Skeletal muscle satellite cell (primary cell): ENCODE measurements at regions not wholly inside any gene's neighbourhood (a gene's known extent, or its start where the extent isn't known, plus 50 kb on each side); places are given as distances from the start of the nearest gene placed in this dataset.

Source experiments
- H3K27me3 ChIP-seq: 2 replicates; pipeline ENCODE4 v1.7.0; 2013; ENCODE audit warnings: low read length; ENCODE audit not compliant: control insufficient read depth, insufficient read depth
- H3K36me3 ChIP-seq: 2 replicates; pipeline ENCODE4 v1.7.0; 2013; ENCODE audit warnings: mild to moderate bottlenecking, control low read depth, low read length; ENCODE audit not compliant: insufficient read depth
- H3K4me1 ChIP-seq: 2 replicates; pipeline ENCODE4 v1.7.0; 2013; ENCODE audit warnings: low read length; ENCODE audit not compliant: control insufficient read depth, insufficient read depth
- H3K4me2 ChIP-seq: 2 replicates; pipeline ENCODE4 v1.7.0; 2013; ENCODE audit warnings: mild to moderate bottlenecking, low read length
- H3K4me3 ChIP-seq: 2 replicates; pipeline ENCODE4 v1.7.0; 2013; ENCODE audit warnings: low read length
- H3K9ac ChIP-seq: 2 replicates; pipeline ENCODE4 v1.7.0; 2013; ENCODE audit warnings: mild to moderate bottlenecking, low read depth, low read length, moderate library complexity
- H3K9me3 ChIP-seq: replicated peaks from 2 replicates; pipeline ENCODE4 v1.7.0; 2013; ENCODE audit warnings: mild to moderate bottlenecking, control low read depth, low read length

DNA sequence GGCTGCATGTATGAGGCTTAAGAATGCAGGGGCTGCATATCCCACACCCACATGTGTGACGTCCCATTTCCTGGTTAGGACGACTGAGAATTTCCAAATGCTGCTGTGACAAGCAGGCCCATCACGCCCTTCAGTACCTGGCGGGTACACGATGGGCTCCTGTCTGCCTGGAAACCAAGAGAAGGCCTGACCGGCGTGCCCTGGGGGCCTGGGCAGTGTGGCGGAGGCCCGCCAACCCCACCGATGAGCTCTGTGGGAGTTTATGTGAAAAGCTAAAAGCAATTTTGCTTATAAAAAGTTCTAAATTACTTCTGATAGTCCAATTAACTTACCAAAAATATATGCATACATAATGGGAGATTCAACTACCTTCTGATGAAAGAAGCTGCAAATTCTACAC lies 837.3 kb downstream of the GALR1 start:
- no peaks in the 10 kb centered on the region for H3K4me1 ChIP-seq
- H3K4me3 ChIP-seq: no peak overlapping the region
- H3K4me2 ChIP-seq: no peak overlapping the region
- H3K36me3 ChIP-seq: no peaks in the 10 kb centered on the region
- peaks cover 14% of the 10 kb centered on the region for H3K9me3 ChIP-seq
- no peak overlapping the region for H3K9ac ChIP-seq
- H3K27me3 ChIP-seq: no peaks in the 10 kb centered on the region

GRCh38 chr18:78087338-78087737 lies 837.7 kb downstream of the GALR1 start:
- no peak overlapping the region for H3K4me2 ChIP-seq
- H3K9me3 ChIP-seq: peaks cover 11% of the 10 kb centered on the region
- no peaks in the 10 kb centered on the region for H3K36me3 ChIP-seq
- H3K4me3 ChIP-seq: no peak overlapping the region
- H3K9ac ChIP-seq: no peak overlapping the region
- H3K27me3 ChIP-seq: no peaks in the 10 kb centered on the region
- H3K4me1 ChIP-seq: no peaks in the 10 kb centered on the region

DNA sequence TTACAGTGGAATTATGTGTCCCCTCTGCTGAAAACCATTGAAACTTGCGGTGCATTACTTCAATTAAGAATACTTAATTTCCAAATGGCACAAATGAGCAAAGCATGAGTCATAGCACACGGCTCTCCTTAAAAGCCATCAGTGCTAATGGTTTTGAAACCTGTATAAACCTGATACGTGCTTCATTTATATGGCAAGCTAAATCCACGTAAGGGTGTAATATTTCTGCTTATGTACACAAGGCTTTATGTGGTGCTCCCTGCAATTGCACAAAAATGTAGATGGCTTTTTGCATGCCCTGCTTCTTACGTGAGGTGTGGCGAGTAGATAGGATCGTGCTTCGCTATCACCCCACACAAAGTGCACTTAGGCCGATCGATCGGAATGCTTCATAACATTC lies 840.9 kb downstream of the GALR1 start:
- H3K36me3 ChIP-seq: no peaks in the 10 kb centered on the region
- H3K4me3 ChIP-seq: no peak overlapping the region
- peaks cover 14% of the 10 kb centered on the region for H3K9me3 ChIP-seq
- no peaks in the 10 kb centered on the region for H3K27me3 ChIP-seq
- H3K4me2 ChIP-seq: no peak overlapping the region
- H3K4me1 ChIP-seq: no peaks in the 10 kb centered on the region
- no peak overlapping the region for H3K9ac ChIP-seq

DNA sequence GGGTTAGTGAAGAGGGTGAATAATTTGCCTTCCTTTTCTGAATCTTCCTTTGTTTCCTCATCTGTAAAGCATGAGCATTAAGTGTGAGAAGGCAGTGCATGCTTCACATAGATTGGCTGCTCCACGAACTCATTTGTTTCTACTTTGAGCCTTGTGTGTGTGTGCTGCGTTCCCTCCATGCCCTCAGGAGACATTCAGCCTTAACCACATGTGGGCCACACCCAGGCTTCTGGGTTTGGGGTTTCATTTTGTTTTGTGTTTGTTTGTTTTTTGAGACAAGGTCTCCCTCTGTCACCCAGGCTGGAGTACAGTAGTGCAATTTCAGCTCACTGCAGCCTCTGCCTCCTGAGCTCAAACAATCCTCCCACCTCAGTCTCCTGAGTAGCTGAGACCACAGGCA lies 843.3 kb downstream of the GALR1 start:
- H3K9ac ChIP-seq: no peak overlapping the region
- H3K36me3 ChIP-seq: no peaks in the 10 kb centered on the region
- H3K4me3 ChIP-seq: no peak overlapping the region
- H3K4me1 ChIP-seq: no peaks in the 10 kb centered on the region
- H3K27me3 ChIP-seq: no peaks in the 10 kb centered on the region
- H3K4me2 ChIP-seq: no peak overlapping the region
- peaks cover 14% of the 10 kb centered on the region for H3K9me3 ChIP-seq

DNA sequence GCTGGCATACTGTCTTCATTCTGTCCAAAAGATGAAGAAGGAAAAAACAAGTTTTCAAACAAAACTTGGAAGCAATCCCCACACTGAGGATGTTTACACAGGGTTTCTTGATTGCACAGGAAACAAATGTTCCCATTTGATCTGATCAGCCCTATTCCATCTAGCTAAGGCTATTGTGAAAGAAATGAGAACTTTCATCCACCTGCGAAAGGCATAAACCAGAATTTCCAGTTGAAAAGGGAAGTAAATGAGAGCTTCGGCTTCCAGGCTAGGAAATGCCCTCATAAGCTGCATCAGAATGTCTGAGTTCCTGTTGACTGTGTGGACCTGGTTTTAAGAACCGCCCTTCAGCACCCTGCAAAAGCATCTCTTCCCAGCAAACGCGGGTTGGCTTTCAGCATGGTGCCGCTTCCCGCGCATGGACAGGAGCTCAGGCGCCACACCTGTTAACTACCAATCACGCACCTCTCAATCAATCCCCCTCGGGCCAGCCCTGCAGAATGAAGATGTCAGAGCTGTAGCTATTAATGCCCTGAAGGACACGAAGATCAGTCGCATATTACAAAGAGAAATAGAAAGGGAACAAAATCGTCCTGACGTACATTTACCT lies 850.4 kb downstream of the GALR1 start:
- Histone ChIP-seq H3K27me3 (no peaks in the 10 kb centered on the region), H3K9me3 (peaks cover 8% of the 10 kb centered on the region), H3K9ac (no peak overlapping the region)

GRCh38 chr18:78101091-78101490 lies 851.4 kb downstream of the GALR1 start:
- H3K4me2 ChIP-seq: no peak overlapping the region
- no peak overlapping the region for H3K9ac ChIP-seq
- no peak overlapping the region for H3K4me3 ChIP-seq
- no peaks in the 10 kb centered on the region for H3K27me3 ChIP-seq
- H3K36me3 ChIP-seq: no peaks in the 10 kb centered on the region
- H3K4me1 ChIP-seq: no peaks in the 10 kb centered on the region
- H3K9me3 ChIP-seq: peaks cover 10% of the 10 kb centered on the region

More for the DNA sequence above, 850.4 kb downstream of the GALR1 start:
- no peak overlapping the region for H3K4me3 ChIP-seq
- H3K36me3 ChIP-seq: no peaks in the 10 kb centered on the region
- H3K4me2 ChIP-seq: no peak overlapping the region
- no peaks in the 10 kb centered on the region for H3K4me1 ChIP-seq

DNA sequence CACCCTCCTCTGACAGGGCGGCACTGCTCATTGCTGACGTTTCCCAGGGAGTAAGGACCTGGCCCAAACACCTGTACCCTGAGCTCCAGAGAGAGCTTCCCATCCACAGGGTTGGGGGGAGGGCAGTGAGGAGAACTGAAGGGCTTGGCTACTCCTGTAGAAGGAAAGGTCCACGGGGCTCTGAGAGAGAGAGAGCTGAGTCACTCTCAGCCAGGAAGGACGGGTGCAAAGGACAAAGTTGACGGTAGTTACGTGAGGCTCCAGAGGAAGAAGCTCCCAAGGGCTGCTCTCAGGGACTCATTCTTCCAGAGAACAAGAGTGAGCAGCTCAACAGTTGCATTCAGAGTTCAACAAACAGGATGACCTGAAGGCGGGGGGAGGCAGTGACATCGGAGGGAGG lies 852.5 kb downstream of the GALR1 start:
- Histone ChIP-seq H3K36me3 (no peaks in the 10 kb centered on the region), H3K27me3 (no peaks in the 10 kb centered on the region), H3K9ac (no peak overlapping the region), H3K4me2 (no peak overlapping the region), H3K4me1 (no peaks in the 10 kb centered on the region), H3K4me3 (no peak overlapping the region), H3K9me3 (peaks cover 13% of the 10 kb centered on the region)

DNA sequence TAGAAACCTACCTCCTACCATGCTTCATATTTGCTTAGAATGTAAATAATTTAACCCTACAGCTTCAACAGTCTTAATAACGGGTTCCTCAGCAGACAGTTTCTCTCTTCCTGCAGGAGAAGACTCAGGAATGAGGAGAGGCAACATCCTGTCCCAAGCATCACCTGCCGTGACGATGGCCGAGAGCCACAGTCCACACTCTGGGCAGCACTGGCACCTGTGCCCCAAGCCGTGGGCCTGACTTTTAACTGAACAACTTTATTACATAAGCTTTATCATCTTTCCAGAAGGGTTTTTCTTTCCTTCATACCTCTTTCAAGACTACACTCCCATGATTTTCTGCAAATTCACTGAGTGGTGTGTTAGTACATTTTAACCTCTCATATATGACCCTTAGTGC lies 856.0 kb downstream of the GALR1 start:
- peaks cover 20% of the 10 kb centered on the region for H3K9me3 ChIP-seq

GRCh38 chr18:78106946-78107345 lies 857.3 kb downstream of the GALR1 start:
- no peaks in the 10 kb centered on the region for H3K36me3 ChIP-seq
- H3K4me2 ChIP-seq: no peak overlapping the region
- no peaks in the 10 kb centered on the region for H3K4me1 ChIP-seq
- H3K27me3 ChIP-seq: no peaks in the 10 kb centered on the region
- H3K9me3 ChIP-seq: peaks cover 22% of the 10 kb centered on the region
- no peak overlapping the region for H3K9ac ChIP-seq
- H3K4me3 ChIP-seq: no peak overlapping the region

More for the DNA sequence above, 856.0 kb downstream of the GALR1 start:
- Histone ChIP-seq H3K4me3 (no peak overlapping the region), H3K27me3 (no peaks in the 10 kb centered on the region), H3K36me3 (no peaks in the 10 kb centered on the region), H3K4me2 (no peak overlapping the region), H3K9ac (no peak overlapping the region), H3K4me1 (no peaks in the 10 kb centered on the region)

DNA sequence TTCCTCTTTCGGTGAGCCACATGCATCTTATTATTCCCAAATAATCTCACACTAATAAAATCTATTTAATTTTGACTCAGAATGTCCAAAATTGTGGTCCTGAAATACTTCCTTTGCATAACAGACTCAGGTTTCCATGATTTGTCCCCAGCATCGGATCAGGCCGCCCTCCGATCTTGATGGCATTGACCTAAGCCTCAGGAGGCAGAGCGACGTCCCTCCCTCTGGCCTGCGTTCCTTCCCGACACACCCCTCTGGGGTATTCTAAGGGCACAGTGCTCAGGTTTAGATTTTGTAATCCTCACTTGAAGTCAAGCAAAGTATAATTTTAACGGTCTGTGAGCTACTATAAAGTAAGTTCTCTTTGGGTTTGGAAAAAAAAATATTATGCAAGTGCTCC lies 857.7 kb downstream of the GALR1 start:
- no peak overlapping the region for H3K4me3 ChIP-seq
- peaks cover 26% of the 10 kb centered on the region for H3K9me3 ChIP-seq
- no peak overlapping the region for H3K9ac ChIP-seq
- H3K27me3 ChIP-seq: no peaks in the 10 kb centered on the region
- no peaks in the 10 kb centered on the region for H3K36me3 ChIP-seq
- H3K4me2 ChIP-seq: no peak overlapping the region
- H3K4me1 ChIP-seq: no peaks in the 10 kb centered on the region

DNA sequence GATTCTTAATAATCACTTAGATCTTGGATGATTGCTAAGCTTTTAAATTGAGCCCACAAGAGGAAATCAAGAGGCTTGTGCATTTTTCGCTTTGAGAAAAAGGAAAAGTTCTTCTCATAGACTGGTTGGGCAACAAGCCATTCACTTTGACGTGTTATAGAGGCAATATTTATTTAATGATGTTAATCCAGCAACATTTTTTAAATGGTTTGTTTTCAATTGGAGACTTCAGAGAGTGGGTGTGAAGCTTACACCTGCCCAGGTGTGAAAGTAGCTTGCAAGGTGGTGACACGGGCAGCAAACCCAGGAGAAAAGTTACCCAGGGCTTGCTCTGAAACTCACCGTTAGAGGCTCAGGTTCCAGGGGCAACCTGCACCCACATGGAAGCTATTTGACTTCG lies 858.9 kb downstream of the GALR1 start:
- Histone ChIP-seq H3K4me2 (no peak overlapping the region), H3K4me3 (no peak overlapping the region), H3K36me3 (no peaks in the 10 kb centered on the region), H3K27me3 (no peaks in the 10 kb centered on the region), H3K4me1 (no peaks in the 10 kb centered on the region), H3K9me3 (peaks cover 26% of the 10 kb centered on the region), H3K9ac (no peak overlapping the region)

GRCh38 chr18:78113136-78113939 lies 863.7 kb downstream of the GALR1 start:
- no peaks in the 10 kb centered on the region for H3K27me3 ChIP-seq
- H3K4me3 ChIP-seq: no peak overlapping the region
- H3K9me3 ChIP-seq: peaks cover 21% of the 10 kb centered on the region
- H3K4me2 ChIP-seq: no peak overlapping the region
- no peaks in the 10 kb centered on the region for H3K4me1 ChIP-seq
- H3K36me3 ChIP-seq: no peaks in the 10 kb centered on the region
- H3K9ac ChIP-seq: no peak overlapping the region
